Caco-2 (cell line): ENCODE measurements at regions not wholly inside any gene's neighbourhood (a gene's known extent, or its start where the extent isn't known, plus 50 kb on each side); places are given as distances from the start of the nearest gene placed in this dataset.

Source experiments
- BruUV-seq: library from RNA; stranded (reverse); fragments of 400-500 nt; replicated peaks from 2 replicates; lab custom pipeline; 2021; lab: Mats Ljungman, UMichigan
- CTCF ChIA-PET: fragments of 300-600 bp; sonication (Branson Sonifier 250); formaldehyde crosslinking; loops from one replicate; lab custom pipeline; 2022; ENCODE audit warnings: antibody characterized with exemption; lab: Charles Lee
- POLR2A ChIA-PET: fragments of 300-600 bp; sonication (Branson Sonifier 250); formaldehyde crosslinking; loops from one replicate; lab custom pipeline; 2022; ENCODE audit warnings: antibody characterized with exemption; lab: Charles Lee
- DNase-seq, 2 experiments: peaks; one replicate each; pipeline versions ENCODE4 v3.0.0 to v3.0.0-alpha.2; 2020 to 2022
- H3K27me3 ChIP-seq: replicated peaks from 2 replicates; pipeline ENCODE4 v1.6.0; 2011; ENCODE audit warnings: low read length; ENCODE audit not compliant: control insufficient read depth, insufficient read depth
- H3K36me3 ChIP-seq: 2 replicates; pipeline ENCODE4 v1.5.1; 2011; ENCODE audit warnings: low read length; ENCODE audit not compliant: control insufficient read depth, insufficient read depth
- H3K4me1 ChIP-seq: fragments of 250-450 bp; sonication (Bioruptor Pico); 2 replicates; pipeline ENCODE4 v1.5.1; 2020; ENCODE audit warnings: mild to moderate bottlenecking
- H3K4me3 ChIP-seq: 2 replicates; pipeline ENCODE4 v1.5.1; 2011; ENCODE audit warnings: low read depth, mild to moderate bottlenecking, control low read depth, low read length
- H3K9me3 ChIP-seq: fragments of 250-450 bp; sonication (Bioruptor Pico); 2 replicates; pipeline ENCODE4 v1.5.1; 2020; ENCODE audit warnings: mild to moderate bottlenecking, moderate library complexity
- H3K27ac Mint-ChIP-seq: one replicate; pipeline ENCODE4 v1.8.0; 2022; ENCODE audit warnings: mixed read lengths; ENCODE audit not compliant: unreplicated experiment
- H3K27me3 Mint-ChIP-seq: one replicate; pipeline ENCODE4 v1.8.0; 2022; ENCODE audit warnings: mixed read lengths; ENCODE audit not compliant: insufficient read depth, unreplicated experiment
- H3K36me3 Mint-ChIP-seq: one replicate; pipeline ENCODE4 v1.8.0; 2022; ENCODE audit warnings: mild to moderate bottlenecking, mixed read lengths; ENCODE audit not compliant: insufficient read depth, unreplicated experiment
- H3K4me1 Mint-ChIP-seq: one replicate; pipeline ENCODE4 v1.8.0; 2022; ENCODE audit warnings: low read depth, mixed read lengths; ENCODE audit not compliant: unreplicated experiment
- H3K4me3 Mint-ChIP-seq: one replicate; pipeline ENCODE4 v1.8.0; 2022; ENCODE audit warnings: mild to moderate bottlenecking, moderate library complexity, mixed read lengths; ENCODE audit not compliant: unreplicated experiment
- H3K9me3 Mint-ChIP-seq: one replicate; pipeline ENCODE4 v1.8.0; 2022; ENCODE audit warnings: mixed read lengths; ENCODE audit not compliant: unreplicated experiment
- intact Hi-C: fragments of 100-400 bp; cut with micrococcal nuclease; formaldehyde crosslinking; loops from one replicate; pipeline ENCODE4 v1.10.0; 2022; ENCODE audit not compliant: unreplicated experiment
- TF ChIP-seq, protein P1 (sequence below), 2 experiments: fragments of 200-600 bp in 1 of 2; IDR thresholded peaks; 1 replicate in 1 of 2; 2 replicates in 1 of 2; pipeline versions ENCODE4 v1.5.1 to v1.8.0; 2011 to 2022; ENCODE audit warnings: antibody characterized with exemption in 1 of 2, control low read depth in 1 of 2, inconsistent platforms in 1 of 2, low read depth in 1 of 2, low read length in 1 of 2, mild to moderate bottlenecking in 1 of 2, moderate library complexity in 1 of 2; ENCODE audit not compliant: insufficient read depth in 1 of 2, severe bottlenecking in 1 of 2, unreplicated experiment in 1 of 2

DNA sequence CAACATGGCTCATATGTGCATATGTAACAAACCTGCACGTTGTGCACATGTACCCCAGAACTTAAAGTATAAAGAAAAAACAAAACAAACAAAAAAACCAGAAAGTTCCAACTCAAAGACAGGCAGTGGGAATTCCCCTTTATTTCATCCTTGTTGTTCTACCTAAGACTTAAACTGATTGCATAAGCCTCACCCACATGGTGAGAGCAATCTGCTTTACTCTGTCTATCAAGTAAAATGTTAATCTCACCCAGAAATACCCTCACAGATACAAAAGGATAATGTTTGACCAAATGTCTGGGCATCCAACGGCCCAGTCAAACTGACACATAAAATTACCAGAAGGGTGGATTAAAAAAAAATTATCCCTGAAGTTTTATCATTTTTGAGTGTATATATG is 190.9 kb upstream of the PLSCR5 start:
- Histone ChIP-seq H3K9me3 (no peaks in the 10 kb centered on the region), H3K4me3 (no peak overlapping the region), H3K4me1 (no peaks in the 10 kb centered on the region), H3K36me3 (no peaks in the 10 kb centered on the region), H3K27me3 (no peaks in the 10 kb centered on the region)
- Mint-ChIP-seq H3K4me3 (no peak overlapping the region), H3K9me3 (no peaks in the 10 kb centered on the region), H3K27ac (no peak overlapping the region), H3K4me1 (no peaks in the 10 kb centered on the region), H3K36me3 (no peaks in the 10 kb centered on the region), H3K27me3 (no peaks in the 10 kb centered on the region)
- ChIA-PET POLR2A (no interaction called here), CTCF (no interaction called here)
- intact Hi-C loops: no loop called here
- TF ChIP-seq, protein P1, sequence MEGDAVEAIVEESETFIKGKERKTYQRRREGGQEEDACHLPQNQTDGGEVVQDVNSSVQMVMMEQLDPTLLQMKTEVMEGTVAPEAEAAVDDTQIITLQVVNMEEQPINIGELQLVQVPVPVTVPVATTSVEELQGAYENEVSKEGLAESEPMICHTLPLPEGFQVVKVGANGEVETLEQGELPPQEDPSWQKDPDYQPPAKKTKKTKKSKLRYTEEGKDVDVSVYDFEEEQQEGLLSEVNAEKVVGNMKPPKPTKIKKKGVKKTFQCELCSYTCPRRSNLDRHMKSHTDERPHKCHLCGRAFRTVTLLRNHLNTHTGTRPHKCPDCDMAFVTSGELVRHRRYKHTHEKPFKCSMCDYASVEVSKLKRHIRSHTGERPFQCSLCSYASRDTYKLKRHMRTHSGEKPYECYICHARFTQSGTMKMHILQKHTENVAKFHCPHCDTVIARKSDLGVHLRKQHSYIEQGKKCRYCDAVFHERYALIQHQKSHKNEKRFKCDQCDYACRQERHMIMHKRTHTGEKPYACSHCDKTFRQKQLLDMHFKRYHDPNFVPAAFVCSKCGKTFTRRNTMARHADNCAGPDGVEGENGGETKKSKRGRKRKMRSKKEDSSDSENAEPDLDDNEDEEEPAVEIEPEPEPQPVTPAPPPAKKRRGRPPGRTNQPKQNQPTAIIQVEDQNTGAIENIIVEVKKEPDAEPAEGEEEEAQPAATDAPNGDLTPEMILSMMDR (IDR thresholded peaks at IDR 0.05; ENCODE audit: insufficient read depth in 1 of 2, low read depth in 1 of 2, low read length in 1 of 2, severe bottlenecking in 1 of 2, unreplicated experiment in 1 of 2): no peak
- no peak for DNase-seq
- BruUV-seq: no TSS peak

DNA sequence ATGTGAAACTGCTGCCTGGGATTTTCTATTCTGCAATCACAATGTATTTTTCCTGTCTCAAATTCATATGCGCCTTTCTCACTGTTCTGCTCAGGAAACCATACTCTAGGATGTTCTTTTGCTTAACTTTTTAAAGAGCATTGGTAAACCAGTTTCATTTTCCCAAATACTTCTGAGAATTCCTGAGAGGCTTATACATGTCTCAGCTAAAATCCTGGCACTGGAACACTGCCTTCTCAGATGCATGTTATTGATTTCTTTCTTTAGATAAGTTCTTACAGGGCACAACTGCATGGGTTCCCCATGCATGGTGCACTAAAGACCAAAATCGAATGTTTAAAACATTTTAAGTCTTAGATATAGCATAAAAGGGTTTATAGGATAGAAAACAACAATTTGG is 178.3 kb upstream of the PLSCR5 start:
- no peaks in the 10 kb centered on the region for H3K4me1 ChIP-seq
- DNase-seq: no peak
- TF ChIP-seq, protein P1 (IDR thresholded peaks at IDR 0.05; ENCODE audit: insufficient read depth in 1 of 2, low read depth in 1 of 2, low read length in 1 of 2, severe bottlenecking in 1 of 2, unreplicated experiment in 1 of 2): no peak
- no TSS peak for BruUV-seq
- intact Hi-C loops: no loop called here
- H3K36me3 ChIP-seq: no peaks in the 10 kb centered on the region
- no peaks in the 10 kb centered on the region for H3K9me3 ChIP-seq
- no peaks in the 10 kb centered on the region for H3K36me3 Mint-ChIP-seq
- CTCF ChIA-PET: no interaction called here
- POLR2A ChIA-PET: no interaction called here
- no peak overlapping the region for H3K4me3 ChIP-seq
- no peaks in the 10 kb centered on the region for H3K27me3 Mint-ChIP-seq
- no peak overlapping the region for H3K27ac Mint-ChIP-seq
- H3K9me3 Mint-ChIP-seq: no peaks in the 10 kb centered on the region
- H3K27me3 ChIP-seq: no peaks in the 10 kb centered on the region
- no peaks in the 10 kb centered on the region for H3K4me1 Mint-ChIP-seq
- H3K4me3 Mint-ChIP-seq: no peak overlapping the region

DNA sequence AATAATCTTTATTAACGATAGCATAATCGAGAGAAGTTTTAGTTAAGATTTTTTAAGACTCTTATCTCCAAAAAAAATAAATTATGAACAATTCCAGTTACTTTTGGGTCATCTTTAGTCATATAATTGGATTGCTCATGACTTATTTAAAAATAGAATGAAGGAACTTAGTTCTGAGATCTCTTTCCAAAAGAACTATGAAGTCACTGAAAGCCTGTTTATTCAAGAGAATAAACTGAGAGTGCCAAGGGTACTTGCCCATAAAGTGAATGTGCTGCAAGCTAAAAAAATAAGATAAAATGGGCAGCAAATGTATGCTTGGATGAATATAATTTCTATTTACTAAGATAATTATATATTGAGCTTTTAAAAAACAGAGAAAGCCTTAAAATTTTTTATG is 176.5 kb upstream of the PLSCR5 start:
- Mint-ChIP-seq H3K27me3 (peaks cover 2% of the 10 kb centered on the region), H3K36me3 (no peaks in the 10 kb centered on the region), H3K4me3 (no peak overlapping the region), H3K9me3 (no peaks in the 10 kb centered on the region), H3K27ac (no peak overlapping the region), H3K4me1 (no peaks in the 10 kb centered on the region)
- no peak for DNase-seq
- no peaks in the 10 kb centered on the region for H3K4me1 ChIP-seq
- intact Hi-C loops: no loop called here
- no TSS peak for BruUV-seq
- H3K9me3 ChIP-seq: no peaks in the 10 kb centered on the region
- POLR2A ChIA-PET: no interaction called here
- H3K4me3 ChIP-seq: no peak overlapping the region
- TF ChIP-seq, protein P1 (IDR thresholded peaks at IDR 0.05; ENCODE audit: insufficient read depth in 1 of 2, low read depth in 1 of 2, low read length in 1 of 2, severe bottlenecking in 1 of 2, unreplicated experiment in 1 of 2): no peak
- CTCF ChIA-PET: no interaction called here
- H3K27me3 ChIP-seq: no peaks in the 10 kb centered on the region
- H3K36me3 ChIP-seq: no peaks in the 10 kb centered on the region
